PC-9 (cell line): ENCODE measurements at regions not wholly inside any gene's neighbourhood (a gene's known extent, or its start where the extent isn't known, plus 50 kb on each side); places are given as distances from the start of the nearest gene placed in this dataset.

ENCODE experiments used
- CTCF ChIP-seq: fragments of 200-600 bp; sonication (generic); conservative IDR thresholded peaks from 2 replicates; pipeline ENCODE4 v1.6.1; 2017; ENCODE audit warnings: mixed run types, antibody characterized with exemption, mild to moderate bottlenecking, moderate library complexity
- EZH2 ChIP-seq: fragments of 200-600 bp; sonication (generic); IDR thresholded peaks from 2 replicates; pipeline ENCODE4 v1.8.0; 2017; ENCODE audit warnings: antibody characterized with exemption, low read depth

DNA sequence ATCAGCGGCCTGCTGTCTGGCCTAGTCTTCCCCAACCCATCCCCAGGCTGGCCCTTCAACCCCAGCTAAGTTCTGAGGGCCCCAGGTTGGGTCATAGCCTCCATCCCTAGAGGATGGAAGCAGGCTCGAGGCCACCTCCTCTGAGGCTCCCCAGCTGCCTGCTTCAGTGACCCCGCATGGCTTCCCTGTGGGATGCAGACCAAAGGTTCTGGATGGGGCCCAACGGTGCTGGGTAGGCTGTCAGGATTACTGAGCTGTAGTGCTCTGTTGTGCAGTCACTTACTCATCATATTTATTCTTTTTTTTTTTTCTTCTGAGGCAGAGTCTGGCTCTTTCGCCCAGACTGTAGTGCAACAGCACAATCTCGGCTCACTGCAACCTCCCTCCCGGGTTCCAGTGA, 92.0 kb downstream of the IRF2BPL start:
- TF ChIP-seq CTCF (no peak), EZH2 (no peak)
